OCI-LY3 (cell line): ENCODE measurements at regions not wholly inside any gene's neighbourhood (a gene's known extent, or its start where the extent isn't known, plus 50 kb on each side); places are given as distances from the start of the nearest gene placed in this dataset.

Source experiments
- H2AFZ ChIP-seq: fragments of 200-600, 300-600 bp; shearing (Covaris generic); 2 replicates; pipeline ENCODE4 v1.6.0; 2014; ENCODE audit warnings: antibody characterized with exemption, low read depth, low read length
- H3K27ac ChIP-seq: fragments of 200-600, 300-600 bp; sonication (generic); 2 replicates; pipeline ENCODE4 v1.5.1; 2014; ENCODE audit warnings: mild to moderate bottlenecking, low read length, moderate library complexity, mixed read lengths
- H3K27me3 ChIP-seq: fragments of 200-600, 300-600 bp; sonication (generic); 2 replicates; pipeline ENCODE4 v1.6.1; 2014; ENCODE audit warnings: low read depth, low read length, mixed read lengths
- H3K36me3 ChIP-seq: fragments of 200-600, 300-600 bp; sonication (generic); replicated peaks from 2 replicates; pipeline ENCODE3; 2014; ENCODE audit warnings: low read depth, low read length, mixed read lengths
- H3K4me1 ChIP-seq: fragments of 300-600, 200-600 bp; sonication (generic); 2 replicates; pipeline ENCODE4 v1.6.1; 2014; ENCODE audit warnings: low read length, mixed read lengths
- H3K4me2 ChIP-seq: fragments of 200-600, 300-600 bp; sonication (generic); 2 replicates; pipeline ENCODE4 v1.6.1; 2014; ENCODE audit warnings: low read length, mixed read lengths
- H3K4me3 ChIP-seq: fragments of 300-600, 200-600 bp; sonication (generic); 2 replicates; pipeline ENCODE4 v1.5.1; 2014; ENCODE audit warnings: antibody characterized with exemption, mild to moderate bottlenecking, low read length, moderate library complexity
- H3K79me2 ChIP-seq: fragments of 300-600, 200-600 bp; shearing (Covaris generic); 2 replicates; pipeline ENCODE4 v1.6.1; 2014; ENCODE audit warnings: mild to moderate bottlenecking, low read length, mixed read lengths
- H3K9ac ChIP-seq: fragments of 300-600, 200-600 bp; shearing (Covaris generic); 2 replicates; pipeline ENCODE4 v1.6.0; 2014; ENCODE audit warnings: mild to moderate bottlenecking, low read length, moderate library complexity
- H3K9me3 ChIP-seq: fragments of 200-600, 300-600 bp; shearing (Covaris generic); 2 replicates; pipeline ENCODE4 v1.6.1; 2014; ENCODE audit warnings: low read length, mixed read lengths; ENCODE audit not compliant: insufficient read depth
- H4K20me1 ChIP-seq: fragments of 200-600, 300-600 bp; sonication (generic); 2 replicates; pipeline ENCODE4 v1.6.1; 2016; ENCODE audit warnings: low read length, mixed read lengths; ENCODE audit not compliant: insufficient read depth
- CTCF ChIP-seq: fragments of 200-600, 300-600 bp; sonication (generic); IDR thresholded peaks from 2 replicates; pipeline ENCODE4 v1.5.1; 2014; ENCODE audit warnings: antibody characterized with exemption, low read length, low read depth
- EZH2phosphoT487 ChIP-seq: fragments of 200-600 bp; shearing (Covaris generic); IDR thresholded peaks from 2 replicates; pipeline ENCODE4 v1.6.1; 2018; ENCODE audit warnings: antibody characterized with exemption, mixed run types, low read depth

- no peak overlapping the region for H2AFZ ChIP-seq
- no peak for TF ChIP-seq EZH2phosphoT487
- TF ChIP-seq CTCF: peak; percentile 51; the same call in 1 of the 2 replicates
- H3K9ac ChIP-seq: no peak overlapping the region
- no peak overlapping the region for H3K27ac ChIP-seq
- no peak overlapping the region for H3K4me3 ChIP-seq
- no peaks in the 10 kb centered on the region for H3K36me3 ChIP-seq
- H3K9me3 ChIP-seq: no peaks in the 10 kb centered on the region
- no peak overlapping the region for H3K4me2 ChIP-seq
- H4K20me1 ChIP-seq: no peaks in the 10 kb centered on the region
- H3K27me3 ChIP-seq: 0 out of 2 replicates have a peak, but pooled peaks cover 4% of the 10 kb centered on the region
- H3K79me2 ChIP-seq: no peaks in the 10 kb centered on the region
- H3K4me1 ChIP-seq: peaks cover 18% of the 10 kb centered on the region
Observed at GRCh38 chr3:182621435-182622240, 171.7 kb upstream of the ATP11B start.

GRCh38 chr3:182622241-182622545 lies 171.1 kb upstream of the ATP11B start:
- Histone ChIP-seq H3K4me1 (peaks cover 18% of the 10 kb centered on the region), H3K9ac (no peak overlapping the region), H3K27ac (no peak overlapping the region), H3K4me2 (no peak overlapping the region), H3K36me3 (no peaks in the 10 kb centered on the region), H3K27me3 (0 out of 2 replicates have a peak, but pooled peaks cover 4% of the 10 kb centered on the region), H3K9me3 (no peaks in the 10 kb centered on the region), H2AFZ (no peak overlapping the region), H3K4me3 (no peak overlapping the region), H3K79me2 (no peaks in the 10 kb centered on the region), H4K20me1 (no peaks in the 10 kb centered on the region)
- TF ChIP-seq CTCF: no peak
- no peak for TF ChIP-seq EZH2phosphoT487

- Histone ChIP-seq H3K27me3 (0 out of 2 replicates have a peak, but pooled peaks cover 7% of the 10 kb centered on the region), H3K4me2 (no peak overlapping the region), H4K20me1 (no peaks in the 10 kb centered on the region), H3K36me3 (no peaks in the 10 kb centered on the region), H3K4me1 (no peaks in the 10 kb centered on the region), H3K27ac (no peak overlapping the region), H3K79me2 (no peaks in the 10 kb centered on the region), H3K4me3 (no peak overlapping the region), H3K9ac (no peak overlapping the region), H3K9me3 (no peaks in the 10 kb centered on the region), H2AFZ (no peak overlapping the region)
- no peak for TF ChIP-seq CTCF
- TF ChIP-seq EZH2phosphoT487: no peak
Observed at GRCh38 chr3:182626484-182627467, 166.5 kb upstream of the ATP11B start.

GRCh38 chr3:182628531-182628930 lies 164.8 kb upstream of the ATP11B start:
- H3K9me3 ChIP-seq: no peaks in the 10 kb centered on the region
- no peak overlapping the region for H3K4me2 ChIP-seq
- TF ChIP-seq EZH2phosphoT487 (no peak), CTCF (no peak)
- H3K4me3 ChIP-seq: no peak overlapping the region
- H3K27me3 ChIP-seq: 0 out of 2 replicates have a peak, but pooled peaks cover 7% of the 10 kb centered on the region
- H3K36me3 ChIP-seq: no peaks in the 10 kb centered on the region
- H3K9ac ChIP-seq: no peak overlapping the region
- H3K27ac ChIP-seq: no peak overlapping the region
- H3K79me2 ChIP-seq: no peaks in the 10 kb centered on the region
- H2AFZ ChIP-seq: no peak overlapping the region
- no peaks in the 10 kb centered on the region for H4K20me1 ChIP-seq
- H3K4me1 ChIP-seq: no peaks in the 10 kb centered on the region
